ENCODE measurements at regions not wholly inside any gene's neighbourhood (a gene's known extent, or its start where the extent isn't known, plus 50 kb on each side); places are given as distances from the start of the nearest gene placed in this dataset.

GRCh38 chr4:136097676-136098075 is 1434.6 kb downstream of the PCDH18 start:
- H3K9me3 ChIP-seq (replicated peaks; ENCODE audit: control insufficient read depth, insufficient read depth, low read length): no peaks in the 10 kb centered on the region
- no peak for TF ChIP-seq ZBTB11 (CRISPR knock-in tag; IDR thresholded peaks at IDR 0.05)
- TF ChIP-seq ATF7 (IDR thresholded peaks at IDR 0.05; ENCODE audit: low read depth): peak; percentile 69
- no peak overlapping the region for H3K9ac ChIP-seq (ENCODE audit: control insufficient read depth, insufficient read depth, low read length)
- FAIRE-seq (no peak), DNase-seq (ENCODE audit: low read depth, low spot score) (no peak), ATAC-seq (no peak)
- no peaks in the 10 kb centered on the region for H3K4me1 ChIP-seq (ENCODE audit: control insufficient read depth, insufficient read depth, low read length)
- H3K27me3 ChIP-seq (replicated peaks in 1 of 2; ENCODE audit: control insufficient read depth in 2 of 2, insufficient read depth in 2 of 2, low read length in 1 of 2): no peaks in the 10 kb centered on the region
- H3K4me3 ChIP-seq: no peak overlapping the region
- no peaks in the 10 kb centered on the region for H3K36me3 ChIP-seq (ENCODE audit: control insufficient read depth in 2 of 2, insufficient read depth in 2 of 2, low read length in 1 of 2)
- no peak overlapping the region for H3K4me2 ChIP-seq (ENCODE audit: control insufficient read depth, insufficient read depth)
- H3K79me2 ChIP-seq (ENCODE audit: control insufficient read depth, insufficient read depth, low read length): no peaks in the 10 kb centered on the region
- H3K27ac ChIP-seq (ENCODE audit: control insufficient read depth, insufficient read depth): no peak overlapping the region
- CTCF ChIA-PET: interaction anchor here (1.0 kb wide), 1 partner anchor 26 kb away, joined by 3 read pairs; no protein-coding TSS in a partner anchor
- no peaks in the 10 kb centered on the region for H4K20me1 ChIP-seq (ENCODE audit: control insufficient read depth, insufficient read depth)
- intact Hi-C loops (cut with micrococcal nuclease; ENCODE audit: unreplicated experiment) (no loop called here), in situ Hi-C loops (cut with MboI) (no loop called here)
- WGBS (ENCODE audit: insufficient coverage, insufficient replicate concordance, low lambda C conversion rate, missing lambda C conversion rate): 29% methylated on average over 4 of the region's 4 CpGs
- RAD21 ChIA-PET (ENCODE audit: unreplicated experiment): interaction anchor here (1.0 kb wide), 1 partner anchor 324 kb away, joined by 3 read pairs; no protein-coding TSS in a partner anchor
- BruUV-seq (replicated peaks): no TSS peak
- no peak overlapping the region for H2AFZ ChIP-seq (ENCODE audit: control insufficient read depth, low read depth, low read length)
- SMC1A ChIA-PET (ENCODE audit: uncharacterized antibody, unreplicated experiment): no interaction called here
- POLR2A ChIA-PET: no interaction called here

- SMC1A ChIA-PET (ENCODE audit: uncharacterized antibody, unreplicated experiment): interaction anchor here (0.8 kb wide), 1 partner anchor 9 kb away, joined by 3 read pairs; no protein-coding TSS in a partner anchor
- in situ Hi-C loops (cut with MboI) (no loop called here), intact Hi-C loops (cut with micrococcal nuclease; ENCODE audit: unreplicated experiment) (no loop called here)
- Histone ChIP-seq H3K9me3 (replicated peaks; ENCODE audit: control insufficient read depth, insufficient read depth, low read length) (no peaks in the 10 kb centered on the region), H3K27ac (ENCODE audit: control insufficient read depth, insufficient read depth) (no peak overlapping the region), H3K4me2 (ENCODE audit: control insufficient read depth, insufficient read depth) (no peak overlapping the region), H3K27me3 (replicated peaks in 1 of 2; ENCODE audit: control insufficient read depth in 2 of 2, insufficient read depth in 2 of 2, low read length in 1 of 2) (no peaks in the 10 kb centered on the region), H3K9ac (ENCODE audit: control insufficient read depth, insufficient read depth, low read length) (no peak overlapping the region), H3K36me3 (ENCODE audit: control insufficient read depth in 2 of 2, insufficient read depth in 2 of 2, low read length in 1 of 2) (no peaks in the 10 kb centered on the region), H2AFZ (ENCODE audit: control insufficient read depth, low read depth, low read length) (no peak overlapping the region), H4K20me1 (ENCODE audit: control insufficient read depth, insufficient read depth) (no peaks in the 10 kb centered on the region), H3K79me2 (ENCODE audit: control insufficient read depth, insufficient read depth, low read length) (no peaks in the 10 kb centered on the region), H3K4me3 (no peak overlapping the region), H3K4me1 (ENCODE audit: control insufficient read depth, insufficient read depth, low read length) (no peaks in the 10 kb centered on the region)
- BruUV-seq (replicated peaks): no TSS peak
- DNase-seq (ENCODE audit: low read depth, low spot score): no peak
- no peak for FAIRE-seq
- no peak for TF ChIP-seq RELB (IDR thresholded peaks at IDR 0.05; ENCODE audit: low read depth)
- RAD21 ChIA-PET (ENCODE audit: unreplicated experiment): no interaction called here
- ATAC-seq: no peak
- POLR2A ChIA-PET: no interaction called here
- CTCF ChIA-PET: no interaction called here
- 47% methylated on average over 4 of the region's 4 CpGs for WGBS (ENCODE audit: insufficient coverage, insufficient replicate concordance, low lambda C conversion rate, missing lambda C conversion rate)
These were observed 1444.0 kb downstream of the PCDH18 start for GRCh38 chr4:136088211-136088867.
